OCI-LY3 (cell line): ENCODE measurements at regions not wholly inside any gene's neighbourhood (a gene's known extent, or its start where the extent isn't known, plus 50 kb on each side); places are given as distances from the start of the nearest gene placed in this dataset.

Experiments used
- H2AFZ ChIP-seq: fragments of 200-600, 300-600 bp; shearing (Covaris generic); 2 replicates; pipeline ENCODE4 v1.6.0; 2014; ENCODE audit warnings: antibody characterized with exemption, low read depth, low read length
- H3K27ac ChIP-seq: fragments of 200-600, 300-600 bp; sonication (generic); 2 replicates; pipeline ENCODE4 v1.5.1; 2014; ENCODE audit warnings: mild to moderate bottlenecking, low read length, moderate library complexity, mixed read lengths
- H3K27me3 ChIP-seq: fragments of 200-600, 300-600 bp; sonication (generic); 2 replicates; pipeline ENCODE4 v1.6.1; 2014; ENCODE audit warnings: low read depth, low read length, mixed read lengths
- H3K36me3 ChIP-seq: fragments of 200-600, 300-600 bp; sonication (generic); replicated peaks from 2 replicates; pipeline ENCODE3; 2014; ENCODE audit warnings: low read depth, low read length, mixed read lengths
- H3K4me1 ChIP-seq: fragments of 300-600, 200-600 bp; sonication (generic); 2 replicates; pipeline ENCODE4 v1.6.1; 2014; ENCODE audit warnings: low read length, mixed read lengths
- H3K4me2 ChIP-seq: fragments of 200-600, 300-600 bp; sonication (generic); 2 replicates; pipeline ENCODE4 v1.6.1; 2014; ENCODE audit warnings: low read length, mixed read lengths
- H3K4me3 ChIP-seq: fragments of 300-600, 200-600 bp; sonication (generic); 2 replicates; pipeline ENCODE4 v1.5.1; 2014; ENCODE audit warnings: antibody characterized with exemption, mild to moderate bottlenecking, low read length, moderate library complexity
- H3K79me2 ChIP-seq: fragments of 300-600, 200-600 bp; shearing (Covaris generic); 2 replicates; pipeline ENCODE4 v1.6.1; 2014; ENCODE audit warnings: mild to moderate bottlenecking, low read length, mixed read lengths
- H3K9ac ChIP-seq: fragments of 300-600, 200-600 bp; shearing (Covaris generic); 2 replicates; pipeline ENCODE4 v1.6.0; 2014; ENCODE audit warnings: mild to moderate bottlenecking, low read length, moderate library complexity
- H3K9me3 ChIP-seq: fragments of 200-600, 300-600 bp; shearing (Covaris generic); 2 replicates; pipeline ENCODE4 v1.6.1; 2014; ENCODE audit warnings: low read length, mixed read lengths; ENCODE audit not compliant: insufficient read depth
- H4K20me1 ChIP-seq: fragments of 200-600, 300-600 bp; sonication (generic); 2 replicates; pipeline ENCODE4 v1.6.1; 2016; ENCODE audit warnings: low read length, mixed read lengths; ENCODE audit not compliant: insufficient read depth
- CTCF ChIP-seq: fragments of 200-600, 300-600 bp; sonication (generic); IDR thresholded peaks from 2 replicates; pipeline ENCODE4 v1.5.1; 2014; ENCODE audit warnings: antibody characterized with exemption, low read length, low read depth
- EZH2phosphoT487 ChIP-seq: fragments of 200-600 bp; shearing (Covaris generic); IDR thresholded peaks from 2 replicates; pipeline ENCODE4 v1.6.1; 2018; ENCODE audit warnings: antibody characterized with exemption, mixed run types, low read depth

GRCh38 chr13:80529734-80530133 is 188.8 kb upstream of the SPRY2 start:
- H2AFZ ChIP-seq: no peak overlapping the region

GRCh38 chr13:80528733-80529132 is 187.8 kb upstream of the SPRY2 start:
- Histone ChIP-seq H3K36me3 (no peaks in the 10 kb centered on the region), H3K79me2 (no peaks in the 10 kb centered on the region), H2AFZ (no peak overlapping the region), H4K20me1 (no peaks in the 10 kb centered on the region), H3K4me3 (no peak overlapping the region), H3K4me2 (no peak overlapping the region), H3K9ac (no peak overlapping the region), H3K27ac (no peak overlapping the region), H3K4me1 (no peaks in the 10 kb centered on the region), H3K27me3 (no peaks in the 10 kb centered on the region), H3K9me3 (no peaks in the 10 kb centered on the region)
- TF ChIP-seq CTCF (no peak), EZH2phosphoT487 (no peak)

More at GRCh38 chr13:80529734-80530133, 188.8 kb upstream of the SPRY2 start:
- H3K4me2 ChIP-seq: no peak overlapping the region
- no peaks in the 10 kb centered on the region for H4K20me1 ChIP-seq
- H3K79me2 ChIP-seq: no peaks in the 10 kb centered on the region
- no peaks in the 10 kb centered on the region for H3K4me1 ChIP-seq
- H3K36me3 ChIP-seq: no peaks in the 10 kb centered on the region
- H3K27me3 ChIP-seq: no peaks in the 10 kb centered on the region
- no peak for TF ChIP-seq CTCF
- no peak for TF ChIP-seq EZH2phosphoT487
- H3K4me3 ChIP-seq: no peak overlapping the region
- no peak overlapping the region for H3K9ac ChIP-seq
- H3K9me3 ChIP-seq: no peaks in the 10 kb centered on the region
- H3K27ac ChIP-seq: no peak overlapping the region

DNA sequence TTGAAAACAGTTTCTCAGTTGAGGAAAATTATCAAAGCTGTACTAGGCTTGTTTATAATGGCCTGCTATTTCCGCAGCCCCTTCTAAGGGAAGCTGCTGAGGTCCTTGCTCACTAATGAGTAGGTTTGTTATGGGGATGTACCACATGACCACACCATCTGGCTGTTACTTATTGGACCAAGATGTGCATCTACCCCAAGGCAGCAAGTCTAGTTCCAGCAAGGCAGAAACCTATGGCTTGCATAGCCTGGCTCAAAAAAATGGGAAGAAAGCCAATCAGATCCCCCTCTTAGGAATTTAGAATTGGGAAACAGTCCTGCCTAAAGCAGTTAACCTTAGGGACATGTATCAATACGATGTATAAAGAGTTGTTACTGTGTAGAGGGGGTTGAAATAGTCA is 186.5 kb upstream of the SPRY2 start:
- no peaks in the 10 kb centered on the region for H3K79me2 ChIP-seq
- no peaks in the 10 kb centered on the region for H3K36me3 ChIP-seq
- no peak overlapping the region for H3K4me3 ChIP-seq
- TF ChIP-seq EZH2phosphoT487: no peak
- no peak for TF ChIP-seq CTCF
- H3K4me2 ChIP-seq: no peak overlapping the region
- H3K27ac ChIP-seq: no peak overlapping the region
- H3K9me3 ChIP-seq: no peaks in the 10 kb centered on the region
- no peaks in the 10 kb centered on the region for H3K27me3 ChIP-seq
- no peaks in the 10 kb centered on the region for H4K20me1 ChIP-seq
- H3K9ac ChIP-seq: no peak overlapping the region
- H3K4me1 ChIP-seq: no peaks in the 10 kb centered on the region
- no peak overlapping the region for H2AFZ ChIP-seq

DNA sequence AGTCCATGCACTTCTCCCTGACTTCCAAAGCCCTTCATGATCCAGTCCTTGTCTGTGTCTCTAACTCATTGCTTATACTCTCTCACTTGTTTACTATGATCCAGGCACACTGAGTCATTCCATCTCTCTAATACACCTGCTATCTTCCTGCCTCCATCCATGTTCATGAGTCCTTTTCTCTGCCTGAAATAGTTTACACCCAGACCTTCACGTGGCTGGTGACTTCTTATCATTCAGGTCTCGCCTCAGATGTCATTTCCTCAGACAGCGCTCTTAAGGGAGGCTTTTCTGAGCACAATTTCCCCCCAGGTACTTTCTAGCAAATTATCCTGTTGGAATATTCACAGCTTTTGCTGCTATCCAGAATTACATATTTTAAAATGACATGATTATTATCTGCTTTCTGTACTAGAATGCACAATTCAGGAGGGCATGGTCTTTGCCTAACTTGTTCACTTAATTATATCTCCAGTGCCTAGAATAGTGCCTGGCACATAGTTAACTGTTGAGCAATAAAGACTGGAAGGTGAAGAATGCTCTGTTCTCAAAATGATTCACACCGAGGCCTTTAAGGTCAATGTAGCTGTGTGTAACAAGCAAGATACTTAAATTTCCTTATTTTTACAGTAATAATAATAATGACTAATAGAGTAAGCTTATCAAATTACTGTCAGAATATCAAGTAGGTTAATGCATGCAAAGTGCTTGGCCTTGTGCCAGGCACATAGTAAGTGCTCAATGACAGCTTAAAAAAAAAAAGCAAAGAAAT is 183.7 kb upstream of the SPRY2 start:
- H3K4me3 ChIP-seq: no peak overlapping the region
- H3K79me2 ChIP-seq: no peaks in the 10 kb centered on the region
- no peaks in the 10 kb centered on the region for H3K9me3 ChIP-seq
- H3K4me2 ChIP-seq: no peak overlapping the region
- H3K27me3 ChIP-seq: no peaks in the 10 kb centered on the region
- H3K36me3 ChIP-seq: no peaks in the 10 kb centered on the region
- H3K9ac ChIP-seq: no peak overlapping the region
- no peaks in the 10 kb centered on the region for H3K4me1 ChIP-seq
- H4K20me1 ChIP-seq: no peaks in the 10 kb centered on the region
- TF ChIP-seq EZH2phosphoT487 (no peak), CTCF (no peak)
- no peak overlapping the region for H2AFZ ChIP-seq
- H3K27ac ChIP-seq: no peak overlapping the region
